GM18505 (cell line): ENCODE measurements at regions not wholly inside any gene's neighbourhood (a gene's known extent, or its start where the extent isn't known, plus 50 kb on each side); places are given as distances from the start of the nearest gene placed in this dataset.
A peak's percentile ranks its signal among the peaks of the same experiment; 100 is the strongest.
"Not testable (repeated sequence)": the region's sequence is repeated elsewhere in the genome, so short reads cannot be mapped to it uniquely, and the experiment has no call there.

ENCODE experiments used
- ATAC-seq: cut with Tn5 transposase; IDR thresholded peaks from one replicate; pipeline ENCODE4 v1.9.1; 2021; ENCODE audit not compliant: unreplicated experiment
- POLR2A ChIP-seq: IDR thresholded peaks from 4 replicates; pipeline ENCODE4 v1.6.1; 2011; ENCODE audit warnings: borderline replicate concordance; ENCODE audit not compliant: insufficient read depth, insufficient read length; ENCODE audit errors: extremely low read depth

DNA sequence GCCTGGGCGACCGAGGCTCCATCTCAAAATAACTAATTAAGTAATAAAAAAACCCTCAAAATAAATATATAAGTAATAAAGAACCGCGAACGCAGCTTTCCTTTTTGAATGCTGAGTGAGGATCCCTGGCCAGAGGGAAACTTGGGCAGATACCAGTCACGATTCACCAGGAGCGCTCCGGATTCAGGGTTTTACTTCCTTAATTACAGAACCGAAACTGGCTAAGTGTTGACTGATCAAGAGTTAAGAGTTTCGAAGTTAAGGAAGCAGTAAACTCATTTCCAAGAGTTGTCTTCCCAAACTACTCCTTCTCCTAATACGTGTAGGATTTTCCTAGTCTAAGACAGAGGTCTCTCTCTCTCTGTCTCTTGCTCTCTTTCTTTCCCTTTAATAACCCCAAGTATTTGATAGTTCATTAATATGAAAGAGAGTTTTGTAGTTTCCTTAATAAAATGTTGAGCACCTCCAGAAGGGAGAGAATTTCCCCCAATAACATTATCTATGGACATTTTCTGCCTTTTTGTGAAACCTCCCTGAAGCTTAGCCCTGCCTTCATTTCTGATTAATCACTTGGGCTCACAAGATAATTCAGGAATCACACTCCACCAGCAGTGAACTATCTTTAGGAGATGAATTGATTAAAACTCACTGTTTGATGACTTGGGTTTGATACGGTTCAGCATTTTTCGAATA, 61.4 kb upstream of the ZNF217 start:
- no peak for TF ChIP-seq POLR2A
- ATAC-seq = no peak

GRCh38 chr20:53654521-53654920, 60.9 kb upstream of the ZNF217 start:
- ATAC-seq = not testable (repeated sequence)

DNA sequence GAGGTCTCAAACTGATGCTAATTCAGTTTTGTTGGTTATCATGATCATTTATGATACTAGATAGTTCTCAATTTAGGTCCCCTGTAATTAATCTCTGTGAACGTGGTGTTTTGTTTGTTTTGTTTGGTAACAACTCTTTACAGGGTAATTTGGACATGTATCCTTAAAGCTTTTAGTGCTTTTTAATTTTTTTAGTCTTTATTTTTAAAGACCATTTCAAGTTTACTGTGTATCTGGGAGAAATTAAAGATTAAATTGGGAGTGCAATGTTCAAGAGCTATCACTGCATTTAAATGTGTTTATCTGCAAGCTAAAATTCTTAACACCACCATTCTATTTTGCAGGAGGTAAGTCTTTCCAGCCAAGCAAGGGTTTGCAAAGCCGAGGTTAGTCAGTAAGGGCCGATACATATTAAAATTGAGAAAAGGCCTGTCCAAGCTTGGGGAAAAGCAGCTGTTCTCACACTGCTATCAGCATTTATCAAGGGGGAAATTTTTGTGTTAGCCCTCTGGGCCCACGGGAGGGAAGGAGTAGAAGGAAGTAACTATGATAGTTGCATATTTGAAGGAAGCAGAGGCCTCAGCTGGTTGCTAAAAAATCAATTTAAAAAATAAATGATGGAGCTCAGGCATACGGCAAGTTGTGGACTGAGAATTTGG, 59.3 kb upstream of the ZNF217 start:
- no peak for TF ChIP-seq POLR2A
- ATAC-seq = no peak

- ATAC-seq = peak; percentile 70
Measured at GRCh38 chr20:53652090-53652858, 58.6 kb upstream of the ZNF217 start.

DNA sequence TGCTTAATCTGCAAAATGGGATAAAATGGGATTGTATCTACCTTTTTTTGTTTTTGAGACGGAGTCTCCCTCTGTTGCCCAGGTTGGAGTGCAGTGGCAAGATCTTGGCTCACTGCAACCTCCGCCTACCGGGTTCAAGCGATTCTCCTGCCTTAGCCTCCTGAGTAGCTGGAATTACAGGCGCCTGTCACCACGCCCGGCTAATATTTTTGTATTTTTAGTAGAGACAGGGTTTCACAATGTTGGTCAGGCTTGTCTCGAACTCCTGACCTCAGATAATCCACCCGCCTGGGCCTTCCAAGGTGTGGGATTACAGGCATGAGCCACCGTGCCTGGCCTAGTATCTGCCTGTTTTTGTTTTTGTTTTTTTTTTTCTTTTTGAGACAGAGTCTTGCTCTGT, 55.9 kb upstream of the ZNF217 start:
- not testable (repeated sequence) for ATAC-seq

More at GRCh38 chr20:53652090-53652858, 58.6 kb upstream of the ZNF217 start:
- no peak for TF ChIP-seq POLR2A

DNA sequence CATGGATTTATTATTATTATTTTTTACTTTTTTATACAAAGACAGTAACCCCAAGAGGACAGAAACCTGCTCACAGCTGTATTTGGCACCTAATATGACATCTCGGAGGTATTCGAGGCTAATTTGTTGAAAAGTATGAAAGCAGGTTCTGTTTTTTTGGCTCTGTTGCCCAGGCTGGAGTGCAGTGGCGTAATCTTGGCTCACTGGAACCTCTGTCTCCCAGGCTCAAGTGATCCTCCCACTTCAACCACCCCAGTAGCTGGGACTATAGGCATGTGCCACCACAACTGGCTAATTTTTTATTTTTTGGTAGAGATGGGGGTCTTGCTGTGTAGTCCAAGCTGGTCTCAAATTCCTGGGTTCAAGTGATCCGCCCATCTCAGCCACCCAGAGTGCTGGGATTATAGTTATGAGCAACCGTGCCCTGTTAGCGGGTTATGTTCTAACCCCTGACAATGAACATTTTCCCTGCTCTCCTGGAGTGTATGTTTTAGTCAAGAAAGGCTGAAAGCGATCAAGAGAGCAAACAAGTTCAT, 53.7 kb upstream of the ZNF217 start:
- no peak for ATAC-seq
- no peak for TF ChIP-seq POLR2A

DNA sequence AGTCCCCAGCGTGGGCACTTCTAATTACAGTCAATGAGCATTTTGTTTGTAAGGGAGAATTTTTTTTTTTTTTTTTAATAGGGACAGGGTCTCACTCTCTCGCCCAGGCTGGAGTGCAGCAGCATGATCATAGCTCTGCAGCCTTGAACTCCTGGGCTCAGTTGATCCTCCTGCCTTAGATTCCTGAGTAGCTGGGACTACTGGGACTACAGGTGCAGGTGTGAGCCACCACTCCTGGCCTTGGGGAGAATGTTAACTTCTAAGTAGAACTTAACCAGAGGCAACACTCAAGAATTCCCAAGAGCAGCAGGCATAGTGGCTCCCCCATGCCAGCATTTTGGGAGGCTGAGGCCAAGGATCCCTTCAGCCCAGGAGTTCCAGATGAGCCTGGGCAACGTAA, 52.9 kb upstream of the ZNF217 start:
- ATAC-seq = no peak
- TF ChIP-seq POLR2A = no peak

DNA sequence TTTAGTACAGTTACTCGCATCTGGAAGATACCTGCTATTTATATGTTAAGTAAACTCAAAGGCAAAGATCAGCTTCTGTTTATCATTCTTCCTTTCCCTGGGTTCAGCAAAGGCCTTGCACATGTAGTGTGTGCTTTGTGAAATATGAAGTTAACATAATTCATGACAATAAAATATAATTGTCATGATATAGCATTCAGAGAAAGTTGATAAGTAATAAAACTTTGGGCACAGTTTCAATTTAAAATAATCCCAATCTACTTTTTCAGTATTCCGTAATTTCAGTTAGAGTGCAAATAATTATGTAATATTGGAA, 51.9 kb upstream of the ZNF217 start:
- ATAC-seq = no peak

DNA sequence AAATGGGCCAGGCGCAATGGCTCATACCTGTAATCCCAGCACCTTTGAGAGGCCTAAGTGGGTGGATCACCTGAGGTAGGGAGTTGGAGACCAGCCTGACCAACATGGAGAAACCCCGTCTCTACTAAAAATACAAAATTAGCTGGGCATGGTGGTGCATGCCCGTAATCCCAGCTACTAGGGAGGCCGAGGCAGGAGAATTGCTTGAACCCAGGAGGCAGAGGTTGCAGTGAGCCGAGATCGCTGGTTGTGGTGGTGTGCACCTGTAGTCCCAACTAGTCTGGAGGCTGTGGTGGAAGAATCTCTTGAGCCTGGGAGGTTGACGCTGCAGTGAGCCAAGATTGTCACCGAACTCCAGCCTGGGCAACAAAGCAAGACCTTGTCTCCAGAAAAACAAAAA, 50.5 kb upstream of the ZNF217 start:
- not testable (repeated sequence) for ATAC-seq

More for the DNA sequence above, 51.9 kb upstream of the ZNF217 start:
- no peak for TF ChIP-seq POLR2A
